Caki2 (cell line): ENCODE measurements at regions not wholly inside any gene's neighbourhood (a gene's known extent, or its start where the extent isn't known, plus 50 kb on each side); places are given as distances from the start of the nearest gene placed in this dataset.

Experiments used
- DNase-seq: peaks from one replicate; pipeline ENCODE4 v3.0.0-alpha.2; 2015; ENCODE audit warnings: low read depth
- in situ Hi-C: cut with HindIII; loops from 2 replicates; pipeline ENCODE4 v1.10.0; 2016; ENCODE audit warnings: low sequenced_read_pairs, low pct_unique_long_range_greater_than_20kb, mixed read lengths

- DNase-seq = no peak
- in situ Hi-C loops = no loop called here
These were observed 413.8 kb downstream of the FBXO15 start for GRCh38 chr18:73733806-73734314.

GRCh38 chr18:73733376-73733775 is 414.3 kb downstream of the FBXO15 start:
- no peak for DNase-seq
- in situ Hi-C loops = no loop called here

GRCh38 chr18:73728657-73729056 is 419.0 kb downstream of the FBXO15 start:
- in situ Hi-C loops = no loop called here
- DNase-seq = no peak

- DNase-seq = no peak
- in situ Hi-C loops = no loop called here
These were observed 422.7 kb downstream of the FBXO15 start for GRCh38 chr18:73724958-73725357.

- in situ Hi-C loops = no loop called here
- no peak for DNase-seq
These were observed 428.0 kb downstream of the FBXO15 start for GRCh38 chr18:73719611-73720010.

- in situ Hi-C loops = no loop called here
These were observed 430.1 kb downstream of the FBXO15 start for GRCh38 chr18:73717570-73717969.

DNA sequence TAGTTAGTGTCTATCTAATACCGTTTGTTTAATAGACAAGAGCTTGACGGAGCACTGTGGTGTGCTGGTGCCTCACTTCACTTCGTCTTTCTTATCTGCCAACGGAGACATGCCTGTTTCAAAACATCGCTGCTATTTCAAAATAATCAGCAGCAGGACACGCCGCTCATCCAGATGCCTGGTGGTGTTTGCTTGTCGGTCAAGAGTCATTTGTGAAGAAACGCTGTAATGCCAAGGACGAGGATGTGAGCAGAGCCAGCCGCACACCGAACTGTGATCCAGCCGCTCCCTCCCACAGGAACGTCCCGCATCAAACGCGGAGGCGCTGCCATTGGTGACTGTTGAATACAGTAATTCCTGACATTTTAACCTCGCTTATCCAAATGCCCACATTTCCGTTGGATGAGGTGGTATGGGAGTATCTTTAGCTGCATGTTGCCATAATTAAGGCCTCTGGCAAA is 432.4 kb downstream of the FBXO15 start:
- DNase-seq = no peak
- in situ Hi-C loops = no loop called here

More at GRCh38 chr18:73717570-73717969, 430.1 kb downstream of the FBXO15 start:
- DNase-seq = peak; percentile 2

DNA sequence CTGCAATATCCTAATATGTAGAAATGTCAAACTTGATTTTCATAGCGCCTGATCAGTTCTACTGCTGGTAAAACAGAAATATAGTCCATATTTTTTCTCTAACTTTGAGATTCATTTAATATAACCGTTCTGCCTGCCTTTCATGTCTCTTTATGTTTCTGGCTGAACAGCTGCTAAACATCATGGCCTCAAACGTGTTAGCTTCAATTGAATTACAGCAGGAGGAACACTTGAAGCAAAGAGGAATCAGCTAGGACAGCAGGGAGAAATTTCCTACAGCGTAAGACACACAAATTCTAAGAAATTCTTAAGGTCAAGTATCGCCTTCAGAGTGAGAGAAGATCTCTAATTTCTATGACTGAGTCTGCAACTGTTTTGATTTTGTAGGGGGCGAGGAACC is 433.2 kb downstream of the FBXO15 start:
- in situ Hi-C loops = no loop called here
- DNase-seq = no peak

GRCh38 chr18:73711256-73711655 is 436.4 kb downstream of the FBXO15 start:
- no peak for DNase-seq
- in situ Hi-C loops = no loop called here

GRCh38 chr18:73708591-73708990 is 439.0 kb downstream of the FBXO15 start:
- in situ Hi-C loops = no loop called here
- no peak for DNase-seq

DNA sequence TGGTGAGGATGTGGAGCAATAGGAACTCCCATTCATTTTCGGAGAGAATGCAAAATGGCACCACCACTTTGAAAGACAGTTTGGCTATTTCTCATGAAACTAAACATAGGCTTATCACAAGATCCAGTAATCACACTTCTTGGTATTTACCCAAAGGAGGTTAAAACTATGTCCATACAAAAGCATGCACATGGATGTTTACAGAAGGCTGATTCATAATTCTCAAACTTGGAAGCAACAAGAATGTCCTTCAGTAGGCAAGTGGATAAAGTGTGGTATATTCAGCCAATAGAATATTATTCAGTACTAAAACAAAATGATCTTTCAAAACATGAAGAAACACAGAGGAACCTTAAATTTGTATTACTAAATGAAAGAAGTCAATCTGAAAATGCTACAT is 440.6 kb downstream of the FBXO15 start:
- DNase-seq = no peak
- in situ Hi-C loops = no loop called here

- in situ Hi-C loops = no loop called here
- DNase-seq = no peak
These were observed 450.3 kb downstream of the FBXO15 start for GRCh38 chr18:73697353-73697752.

DNA sequence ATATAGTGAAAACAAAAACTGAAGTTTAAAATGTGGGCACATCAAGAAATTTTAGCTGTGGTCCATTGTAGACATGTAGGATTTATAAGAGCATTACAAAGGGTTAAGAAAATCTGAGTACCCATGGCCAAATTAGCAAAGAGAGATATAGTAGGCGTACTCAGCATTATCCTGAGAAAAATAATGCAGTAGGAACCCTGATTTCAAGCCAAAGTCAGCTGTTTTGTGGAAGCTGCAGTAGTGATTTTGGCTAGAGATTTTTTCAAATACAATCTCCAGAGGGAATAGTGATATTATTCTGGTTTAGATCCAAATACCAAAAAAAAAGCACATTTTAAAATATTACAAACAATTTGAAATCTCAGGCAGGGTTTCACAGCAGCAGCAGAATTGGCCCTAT is 450.9 kb downstream of the FBXO15 start:
- no peak for DNase-seq
- in situ Hi-C loops = no loop called here

- in situ Hi-C loops = no loop called here
- DNase-seq = no peak
These were observed 451.5 kb downstream of the FBXO15 start for GRCh38 chr18:73696171-73696570.

GRCh38 chr18:73693091-73693490 is 454.5 kb downstream of the FBXO15 start:
- DNase-seq = no peak
- in situ Hi-C loops = no loop called here

DNA sequence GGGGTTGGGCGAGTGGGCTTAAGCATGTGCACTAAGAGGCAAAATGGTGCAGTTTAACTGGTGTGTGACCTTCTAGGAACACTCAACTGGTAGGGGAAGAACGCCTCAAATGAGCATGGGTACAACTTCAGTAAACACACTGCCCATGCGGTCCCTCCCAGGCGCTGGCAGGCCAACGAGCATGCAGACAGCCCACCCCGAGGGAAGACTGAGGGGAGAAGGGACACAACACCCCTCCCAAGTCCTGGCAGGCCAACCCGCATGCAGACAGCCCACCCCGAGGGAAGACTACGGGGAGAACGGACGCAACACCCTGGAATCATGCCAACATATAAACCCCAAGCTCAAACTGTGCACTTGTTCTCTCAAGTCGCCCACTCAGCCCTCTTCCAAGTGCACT is 456.0 kb downstream of the FBXO15 start:
- no peak for DNase-seq
- in situ Hi-C loops = no loop called here

DNA sequence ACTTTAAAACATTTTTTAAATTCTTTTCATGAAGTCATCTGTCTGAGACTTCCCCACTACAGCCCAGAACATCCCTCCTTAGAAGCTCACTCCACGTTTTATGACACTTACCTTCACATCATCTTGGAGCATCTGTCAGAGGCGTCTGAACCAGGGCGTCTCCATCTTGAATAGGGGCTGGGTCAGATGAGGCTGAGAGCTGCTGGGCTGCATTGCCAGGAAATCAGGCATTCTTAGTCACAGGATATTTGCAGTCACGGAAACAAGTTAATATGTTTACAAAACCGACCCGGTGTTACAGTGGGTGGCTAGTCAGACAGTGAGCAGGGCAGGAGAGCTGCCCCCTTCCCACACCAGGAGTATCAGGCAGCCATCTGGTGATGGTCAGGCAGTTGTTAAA is 456.5 kb downstream of the FBXO15 start:
- in situ Hi-C loops = no loop called here
- DNase-seq = no peak

GRCh38 chr18:73690222-73690621 is 457.4 kb downstream of the FBXO15 start:
- in situ Hi-C loops = no loop called here
- no peak for DNase-seq

DNA sequence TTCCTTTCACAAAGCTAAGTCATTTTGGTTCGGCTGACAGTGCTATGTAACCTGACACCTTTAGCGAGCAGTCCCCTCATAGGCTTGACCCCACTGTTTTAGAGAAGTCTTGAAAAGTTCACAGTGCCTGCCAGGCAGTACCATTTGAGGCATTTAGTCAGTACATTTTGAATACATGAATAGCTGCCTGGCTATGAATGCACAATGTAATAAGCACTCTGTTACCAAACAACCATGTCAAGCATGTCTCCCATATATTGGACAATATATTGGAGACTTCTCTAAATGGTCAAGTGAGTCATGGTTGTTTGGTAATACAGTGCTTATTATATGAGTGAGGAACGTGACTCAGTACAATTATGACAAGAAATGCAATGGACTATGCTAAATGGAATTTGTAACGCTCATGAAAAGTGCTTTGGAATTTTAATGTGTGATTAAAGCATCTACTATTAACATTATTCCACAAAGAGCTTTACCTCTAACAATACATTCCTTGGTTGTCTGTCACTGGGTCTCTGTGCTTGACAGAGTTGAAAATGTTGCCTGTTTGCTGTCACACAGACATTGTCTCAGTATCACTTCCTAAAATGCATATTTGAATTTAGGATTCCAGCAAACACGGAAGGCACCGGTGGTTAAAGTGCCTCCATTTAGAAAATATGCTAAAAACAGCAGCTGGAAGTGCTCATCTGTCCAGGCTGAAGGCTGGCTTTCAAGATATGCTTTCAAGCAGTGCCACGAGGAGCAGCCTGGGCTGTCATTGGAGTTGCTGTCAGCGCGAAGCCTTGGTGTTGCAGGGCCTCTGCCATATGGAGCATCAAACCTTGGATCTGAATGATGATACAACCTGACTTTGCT is 458.6 kb downstream of the FBXO15 start:
- in situ Hi-C loops = no loop called here
- DNase-seq = no peak

GRCh38 chr18:73688161-73688560 is 459.5 kb downstream of the FBXO15 start:
- no peak for DNase-seq
- in situ Hi-C loops = no loop called here
